ENCODE measurements at regions not wholly inside any gene's neighbourhood (a gene's known extent, or its start where the extent isn't known, plus 50 kb on each side); places are given as distances from the start of the nearest gene placed in this dataset.

DNA sequence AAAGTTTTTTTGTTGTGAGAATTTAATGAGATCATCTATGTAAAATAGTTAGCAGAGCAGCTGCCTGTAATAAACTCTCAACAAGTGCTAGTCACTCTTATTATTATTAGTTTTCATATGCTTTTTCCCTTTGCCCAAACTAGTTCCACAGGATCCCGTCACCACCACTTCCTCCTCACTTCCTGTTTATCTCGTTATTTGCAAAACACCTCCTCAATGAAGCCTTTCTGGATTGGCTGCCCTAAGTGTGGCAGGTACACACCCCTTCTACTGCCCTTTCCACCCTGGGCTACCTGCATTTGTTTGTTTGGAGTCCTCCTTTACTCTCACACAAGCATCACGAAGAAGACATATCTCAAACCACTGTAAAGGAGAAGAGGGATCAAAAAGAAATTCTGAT, 54.4 kb upstream of the KLF3 start:
- DNase-seq = no peak

DNA sequence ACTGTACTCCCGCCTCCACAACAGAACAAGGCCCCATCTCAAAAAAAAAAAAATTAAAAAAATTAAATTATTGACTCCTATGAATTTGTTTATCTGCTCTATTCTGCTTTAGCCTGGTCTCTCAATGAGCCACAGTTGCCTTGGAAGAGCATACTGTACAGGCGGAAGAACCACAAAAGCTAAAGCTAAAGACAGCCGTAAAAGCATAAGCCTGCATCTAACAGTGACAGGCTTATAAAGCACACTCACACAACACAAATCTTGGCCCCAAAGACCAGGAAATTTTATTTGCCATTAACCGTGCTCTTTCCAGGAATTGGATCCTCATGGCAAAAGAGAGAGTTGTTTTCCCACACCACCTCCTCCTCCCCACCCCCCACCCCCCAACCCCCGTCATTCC, 53.5 kb upstream of the KLF3 start:
- no peak for DNase-seq

- no peak for DNase-seq
Measured at GRCh38 chr4:38610966-38611431, 53.0 kb upstream of the KLF3 start.

- no peak for DNase-seq
Measured at GRCh38 chr4:38611676-38612075, 52.3 kb upstream of the KLF3 start.

GRCh38 chr4:38612646-38613414, 51.2 kb upstream of the KLF3 start:
- DNase-seq = no peak
